A549 (cell line): ENCODE measurements at regions not wholly inside any gene's neighbourhood (a gene's known extent, or its start where the extent isn't known, plus 50 kb on each side); places are given as distances from the start of the nearest gene placed in this dataset.

ENCODE experiments used
- ATAC-seq, 2 experiments: fragments of 200-7000 bp in 1 of 2; fragments of >200 bp in 1 of 2; cut with Nextera tagmentation in 1 of 2; cut with Tn5 transposase in 1 of 2; 3 replicates each; pipeline versions ENCODE4 v1.8.0 to v1.9.1; 2018 to 2020; ENCODE audit warnings: mild to moderate bottlenecking in 1 of 2, moderate library complexity in 1 of 2
- CTCF ChIA-PET: fragments of 300-600 bp; sonication (Branson Sonifier 250); formaldehyde crosslinking; extraction: SDS; loops from one replicate; lab custom pipeline; 2021; ENCODE audit warnings: antibody characterized with exemption, inconsistent platforms; lab: Yijun Ruan, JAX
- POLR2A ChIA-PET: fragments of 350-600 bp; formaldehyde crosslinking; extraction: SDS; loops from one replicate; lab custom pipeline; 2021; ENCODE audit warnings: antibody characterized with exemption, inconsistent platforms; lab: Yijun Ruan, JAX
- DNase-seq, 2 experiments: peaks; one replicate each; pipeline versions ENCODE4 v3.0.0 to v3.0.0-alpha.2; 2011 to 2016; ENCODE audit warnings: low read depth in 1 of 2, low spot score in 1 of 2
- FAIRE-seq: peaks from 2 replicates; lab custom pipeline; 2011; peaks lifted over from hg19 to GRCh38; lab: Jason Lieb, UNC
- H3K27ac ChIP-seq, 2 experiments: fragments of >200 bp; sonication (Bioruptor Twin); formaldehyde crosslinking; 3 replicates each; pipeline ENCODE4 v1.5.1; 2016 to 2017
- H3K4me1 ChIP-seq: fragments of >200 bp; sonication (Bioruptor Twin); formaldehyde crosslinking; 3 replicates; pipeline ENCODE4 v1.6.1; 2016
- H3K4me2 ChIP-seq: fragments of >200 bp; sonication (Bioruptor Twin); formaldehyde crosslinking; 3 replicates; pipeline ENCODE4 v1.6.1; 2016
- H3K4me3 ChIP-seq: fragments of >200 bp; sonication (Bioruptor Twin); formaldehyde crosslinking; 3 replicates; pipeline ENCODE4 v1.5.1; 2016
- H3K9me3 ChIP-seq: fragments of >200 bp; sonication (Bioruptor Twin); formaldehyde crosslinking; 3 replicates; pipeline ENCODE4 v1.6.1; 2016
- ATOH8 ChIP-seq: fragments of 250-450 bp; sonication (Bioruptor Pico); IDR thresholded peaks from 2 replicates; pipeline ENCODE4 v1.5.0; 2020; ENCODE audit warnings: low read depth, mild to moderate bottlenecking, moderate library complexity
- CBX2 ChIP-seq: fragments of 200-600 bp; sonication (generic); IDR thresholded peaks from 2 replicates; pipeline ENCODE4 v1.6.1; 2016; ENCODE audit warnings: low read depth, mild to moderate bottlenecking, borderline replicate concordance
- E2F6 ChIP-seq: IDR thresholded peaks from 2 replicates; pipeline ENCODE4 v1.6.1; 2012; ENCODE audit warnings: low read depth, borderline replicate concordance
- ELK1 ChIP-seq: fragments of 150-350 bp; IDR thresholded peaks from 2 replicates; pipeline ENCODE4 v1.6.1; 2014; ENCODE audit warnings: low read depth, mild to moderate bottlenecking, low read length
- FOSL2 ChIP-seq, 2 experiments: fragments of 450-650 bp in 1 of 2; fragments of >200 bp in 1 of 2; sonication (Bioruptor Twin) in 1 of 2; formaldehyde crosslinking; IDR thresholded peaks; 2 replicates each; pipeline versions ENCODE4 v1.5.0 to v1.6.1; 2016 to 2020; ENCODE audit warnings: mild to moderate bottlenecking in 1 of 2, moderate library complexity in 1 of 2
- FOXS1 ChIP-seq: fragments of 250-450 bp; sonication (Bioruptor Pico); IDR thresholded peaks from 2 replicates; pipeline ENCODE4 v1.5.0; 2020; ENCODE audit warnings: mild to moderate bottlenecking, moderate library complexity
- HMGXB4 ChIP-seq: fragments of 250-450 bp; sonication (Bioruptor Pico); IDR thresholded peaks from 2 replicates; pipeline ENCODE4 v1.5.0; 2021; ENCODE audit warnings: mild to moderate bottlenecking, moderate library complexity, borderline replicate concordance
- HOXA7 ChIP-seq: fragments of 250-450 bp; sonication (Bioruptor Pico); IDR thresholded peaks from 2 replicates; pipeline ENCODE4 v1.5.0; 2020; ENCODE audit warnings: mild to moderate bottlenecking, moderate library complexity
- HOXB13 ChIP-seq: fragments of 250-450 bp; sonication (Bioruptor Pico); IDR thresholded peaks from 2 replicates; pipeline ENCODE4 v1.5.0; 2020; ENCODE audit warnings: low read depth, mild to moderate bottlenecking, moderate library complexity
- HOXB5 ChIP-seq: fragments of 250-450 bp; sonication (Bioruptor Pico); IDR thresholded peaks from 2 replicates; pipeline ENCODE4 v1.5.0; 2020; ENCODE audit warnings: mild to moderate bottlenecking, moderate library complexity
- JUN ChIP-seq, 2 experiments: fragments of >200 bp; sonication (Bioruptor Twin); formaldehyde crosslinking; IDR thresholded peaks; 2 replicates in 1 of 2; 3 replicates in 1 of 2; pipeline ENCODE4 v1.6.1; 2016 to 2017
- JUNB ChIP-seq: fragments of >200 bp; sonication (Bioruptor Twin); formaldehyde crosslinking; IDR thresholded peaks from 2 replicates; pipeline ENCODE4 v1.6.1; 2016
- MAFK ChIP-seq: fragments of 450-650 bp; IDR thresholded peaks from 2 replicates; pipeline ENCODE4 v1.6.1; 2014; ENCODE audit not compliant: partially characterized antibody
- MAZ ChIP-seq: fragments of 150-350 bp; IDR thresholded peaks from 2 replicates; pipeline ENCODE4 v1.6.1; 2014; ENCODE audit warnings: antibody characterized with exemption, low read depth, low read length, borderline replicate concordance
- NFE2L2 ChIP-seq: fragments of 150-350 bp; conservative IDR thresholded peaks from 2 replicates; pipeline ENCODE4 v1.6.1; 2014; ENCODE audit warnings: low read length
- NPAS2 ChIP-seq: fragments of 250-450 bp; sonication (Bioruptor Pico); IDR thresholded peaks from 2 replicates; pipeline ENCODE4 v1.8.0; 2022; ENCODE audit warnings: mild to moderate bottlenecking, moderate library complexity, borderline replicate concordance
- PBX3 ChIP-seq: IDR thresholded peaks from 2 replicates; pipeline ENCODE4 v1.6.1; 2012
- POLR2A ChIP-seq: IDR thresholded peaks from 2 replicates; pipeline ENCODE4 v1.6.1; 2012; ENCODE audit warnings: mild to moderate bottlenecking, low read length
- RFX5 ChIP-seq: fragments of 450-650 bp; IDR thresholded peaks from 2 replicates; pipeline ENCODE4 v1.7.1; 2014; ENCODE audit warnings: antibody characterized with exemption, mild to moderate bottlenecking, moderate library complexity
- TFCP2L1 ChIP-seq: fragments of 250-450 bp; sonication (Bioruptor Pico); IDR thresholded peaks from 2 replicates; pipeline ENCODE4 v1.5.0; 2021; ENCODE audit warnings: mild to moderate bottlenecking
- ZNF302 ChIP-seq: fragments of 250-450 bp; sonication (Bioruptor Pico); IDR thresholded peaks from 2 replicates; pipeline ENCODE4 v1.9.0; 2021; ENCODE audit warnings: inconsistent platforms, mild to moderate bottlenecking, moderate library complexity
- WGBS: methylation state at CpG from one replicate; pipeline ENCODE4 v1.1.6; 2017; ENCODE audit errors: missing lambda C conversion rate; 5-methylcytosine and 5-hydroxymethylcytosine counted together
- TF ChIP-seq, protein P1 (sequence below): fragments of >200 bp; sonication (Bioruptor Twin); formaldehyde crosslinking; IDR thresholded peaks from 3 replicates; pipeline ENCODE4 v1.5.1; 2016
- TF ChIP-seq, protein P2 (sequence below): IDR thresholded peaks from 2 replicates; pipeline ENCODE4 v1.6.1; 2012
- TF ChIP-seq, protein P3 (sequence below): fragments of >200 bp; sonication (Bioruptor Twin); formaldehyde crosslinking; IDR thresholded peaks from 3 replicates; pipeline ENCODE4 v1.6.1; 2016

- TF ChIP-seq, protein P1, sequence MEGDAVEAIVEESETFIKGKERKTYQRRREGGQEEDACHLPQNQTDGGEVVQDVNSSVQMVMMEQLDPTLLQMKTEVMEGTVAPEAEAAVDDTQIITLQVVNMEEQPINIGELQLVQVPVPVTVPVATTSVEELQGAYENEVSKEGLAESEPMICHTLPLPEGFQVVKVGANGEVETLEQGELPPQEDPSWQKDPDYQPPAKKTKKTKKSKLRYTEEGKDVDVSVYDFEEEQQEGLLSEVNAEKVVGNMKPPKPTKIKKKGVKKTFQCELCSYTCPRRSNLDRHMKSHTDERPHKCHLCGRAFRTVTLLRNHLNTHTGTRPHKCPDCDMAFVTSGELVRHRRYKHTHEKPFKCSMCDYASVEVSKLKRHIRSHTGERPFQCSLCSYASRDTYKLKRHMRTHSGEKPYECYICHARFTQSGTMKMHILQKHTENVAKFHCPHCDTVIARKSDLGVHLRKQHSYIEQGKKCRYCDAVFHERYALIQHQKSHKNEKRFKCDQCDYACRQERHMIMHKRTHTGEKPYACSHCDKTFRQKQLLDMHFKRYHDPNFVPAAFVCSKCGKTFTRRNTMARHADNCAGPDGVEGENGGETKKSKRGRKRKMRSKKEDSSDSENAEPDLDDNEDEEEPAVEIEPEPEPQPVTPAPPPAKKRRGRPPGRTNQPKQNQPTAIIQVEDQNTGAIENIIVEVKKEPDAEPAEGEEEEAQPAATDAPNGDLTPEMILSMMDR = no peak
Observed at GRCh38 chr3:178472941-178473340, 63.3 kb upstream of the KCNMB2 start (continued).

DNA sequence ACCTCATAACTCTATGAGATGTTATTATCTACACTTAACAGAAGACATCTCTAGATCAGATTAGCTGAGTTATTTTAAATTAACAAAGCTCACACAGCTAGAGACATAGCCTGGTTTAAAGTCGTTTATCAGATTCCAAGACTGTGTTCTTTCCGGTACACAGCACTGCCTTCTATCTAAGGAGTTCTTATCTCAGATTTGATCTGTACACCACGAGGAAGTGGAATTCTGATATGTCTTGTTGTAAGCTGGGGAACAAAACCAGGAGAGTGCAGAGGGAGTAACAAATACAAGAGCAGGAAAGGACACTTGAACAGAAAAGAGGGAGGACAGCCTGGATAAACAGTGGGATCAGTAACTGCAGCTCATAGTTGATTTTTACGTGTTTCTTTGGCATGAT lies 61.7 kb upstream of the KCNMB2 start:
- no peak for ATAC-seq

DNA sequence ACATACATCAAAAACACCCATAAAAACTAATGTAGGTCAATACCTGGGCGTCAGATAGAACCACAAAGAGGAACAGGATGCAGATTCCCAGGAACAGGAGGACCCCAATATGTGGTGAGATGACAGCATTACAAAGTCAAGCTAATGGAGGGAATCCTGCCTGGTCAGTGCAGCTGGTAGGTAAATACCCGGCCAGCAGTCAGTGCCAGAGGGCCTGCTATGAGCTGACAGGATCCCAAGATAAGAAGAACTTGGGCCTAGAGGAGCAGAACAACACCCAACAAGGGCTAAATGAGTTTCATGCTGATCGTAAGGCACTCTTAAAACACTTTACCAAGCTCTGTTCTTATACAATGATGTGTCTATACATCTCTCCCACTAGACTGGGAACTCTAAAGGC lies 61.2 kb upstream of the KCNMB2 start:
- CTCF ChIA-PET = interaction anchor here (1.3 kb wide), 1 partner anchor 39 kb away, joined by 3 read pairs; no protein-coding TSS in a partner anchor
- WGBS = 19% methylated on average over 3 of the region's 3 CpGs
- no peak for FAIRE-seq
- no peak for ATAC-seq
- H3K9me3 ChIP-seq = no peaks in the 10 kb centered on the region
- H3K4me3 ChIP-seq = no peak overlapping the region
- H3K4me2 ChIP-seq = no peak overlapping the region
- no peak for DNase-seq
- H3K27ac ChIP-seq = no peak overlapping the region
- no peaks in the 10 kb centered on the region for H3K4me1 ChIP-seq
- POLR2A ChIA-PET = no interaction called here
- TF ChIP-seq HMGXB4 (CRISPR knock-in tag) = no peak
- TF ChIP-seq, protein P2, sequence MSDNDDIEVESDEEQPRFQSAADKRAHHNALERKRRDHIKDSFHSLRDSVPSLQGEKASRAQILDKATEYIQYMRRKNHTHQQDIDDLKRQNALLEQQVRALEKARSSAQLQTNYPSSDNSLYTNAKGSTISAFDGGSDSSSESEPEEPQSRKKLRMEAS = no peak
- TF ChIP-seq, protein P3, sequence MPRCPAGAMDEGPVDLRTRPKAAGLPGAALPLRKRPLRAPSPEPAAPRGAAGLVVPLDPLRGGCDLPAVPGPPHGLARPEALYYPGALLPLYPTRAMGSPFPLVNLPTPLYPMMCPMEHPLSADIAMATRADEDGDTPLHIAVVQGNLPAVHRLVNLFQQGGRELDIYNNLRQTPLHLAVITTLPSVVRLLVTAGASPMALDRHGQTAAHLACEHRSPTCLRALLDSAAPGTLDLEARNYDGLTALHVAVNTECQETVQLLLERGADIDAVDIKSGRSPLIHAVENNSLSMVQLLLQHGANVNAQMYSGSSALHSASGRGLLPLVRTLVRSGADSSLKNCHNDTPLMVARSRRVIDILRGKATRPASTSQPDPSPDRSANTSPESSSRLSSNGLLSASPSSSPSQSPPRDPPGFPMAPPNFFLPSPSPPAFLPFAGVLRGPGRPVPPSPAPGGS = no peak
- no peak for TF ChIP-seq E2F6
- TF ChIP-seq RFX5 = no peak
- TF ChIP-seq NPAS2 (CRISPR knock-in tag) = no peak
- no peak for TF ChIP-seq ATOH8
- TF ChIP-seq PBX3 = no peak
- TF ChIP-seq TFCP2L1 (CRISPR knock-in tag) = no peak
- TF ChIP-seq MAZ = no peak

More for the DNA sequence above, 61.7 kb upstream of the KCNMB2 start:
- Histone ChIP-seq H3K4me2 (no peak overlapping the region), H3K9me3 (no peaks in the 10 kb centered on the region), H3K27ac (no peak overlapping the region), H3K4me3 (no peak overlapping the region), H3K4me1 (no peaks in the 10 kb centered on the region)
- CTCF ChIA-PET = no interaction called here
- POLR2A ChIA-PET = no interaction called here
- TF ChIP-seq MAFK (no peak), ZNF302 (CRISPR knock-in tag) (no peak), CBX2 (no peak), FOXS1 (CRISPR knock-in tag) (no peak), PBX3 (no peak), JUN (IDR thresholded peaks at IDR 0.05) (no peak), JUNB (no peak), HOXA7 (no peak), FOSL2 (IDR thresholded peaks at IDR 0.05) (no peak), FOSL2 (CRISPR knock-in tag; IDR thresholded peaks at IDR 0.05) (no peak), TFCP2L1 (CRISPR knock-in tag) (no peak), MAZ (no peak), POLR2A (no peak), RFX5 (no peak), ELK1 (no peak), HOXB13 (CRISPR knock-in tag) (no peak), ATOH8 (no peak), NFE2L2 (no peak), HOXB5 (CRISPR knock-in tag) (no peak)
- DNase-seq (no peak), FAIRE-seq (no peak)
- WGBS = 3% methylated on average over 4 of the region's 4 CpGs
